ENCODE measurements at regions not wholly inside any gene's neighbourhood (a gene's known extent, or its start where the extent isn't known, plus 50 kb on each side); places are given as distances from the start of the nearest gene placed in this dataset.

DNA sequence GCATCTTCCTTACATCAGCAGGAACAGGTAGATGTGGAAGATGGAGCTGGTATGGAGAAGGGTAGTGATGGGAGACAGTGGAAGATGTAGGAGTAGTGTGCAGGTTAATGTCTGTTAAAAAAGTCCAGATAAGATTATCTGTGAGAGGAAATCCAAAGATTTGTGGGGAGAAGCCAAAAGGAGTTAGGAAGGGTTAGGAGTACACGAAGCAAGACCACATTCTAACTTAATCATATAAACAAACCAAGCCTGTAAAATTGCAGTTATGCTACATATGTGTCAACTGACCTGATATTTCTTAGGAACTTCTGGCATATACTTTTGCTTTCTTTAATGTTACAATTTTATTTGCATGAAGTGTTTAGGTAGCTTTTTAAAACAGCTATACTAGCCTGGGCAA, 142.1 kb upstream of the DMRT1 start:
- intact Hi-C loops (cut with micrococcal nuclease): no loop called here
- Mint-ChIP-seq H3K36me3 (ENCODE audit: low read depth) (no peaks in the 10 kb centered on the region), H3K9me3 (no peaks in the 10 kb centered on the region), H3K27ac (no peak overlapping the region), H3K27me3 (no peaks in the 10 kb centered on the region), H3K4me3 (no peak overlapping the region), H3K4me1 (ENCODE audit: low read depth) (no peaks in the 10 kb centered on the region)
- ChIA-PET POLR2A (no interaction called here), CTCF (no interaction called here)
- TF ChIP-seq, protein P1, sequence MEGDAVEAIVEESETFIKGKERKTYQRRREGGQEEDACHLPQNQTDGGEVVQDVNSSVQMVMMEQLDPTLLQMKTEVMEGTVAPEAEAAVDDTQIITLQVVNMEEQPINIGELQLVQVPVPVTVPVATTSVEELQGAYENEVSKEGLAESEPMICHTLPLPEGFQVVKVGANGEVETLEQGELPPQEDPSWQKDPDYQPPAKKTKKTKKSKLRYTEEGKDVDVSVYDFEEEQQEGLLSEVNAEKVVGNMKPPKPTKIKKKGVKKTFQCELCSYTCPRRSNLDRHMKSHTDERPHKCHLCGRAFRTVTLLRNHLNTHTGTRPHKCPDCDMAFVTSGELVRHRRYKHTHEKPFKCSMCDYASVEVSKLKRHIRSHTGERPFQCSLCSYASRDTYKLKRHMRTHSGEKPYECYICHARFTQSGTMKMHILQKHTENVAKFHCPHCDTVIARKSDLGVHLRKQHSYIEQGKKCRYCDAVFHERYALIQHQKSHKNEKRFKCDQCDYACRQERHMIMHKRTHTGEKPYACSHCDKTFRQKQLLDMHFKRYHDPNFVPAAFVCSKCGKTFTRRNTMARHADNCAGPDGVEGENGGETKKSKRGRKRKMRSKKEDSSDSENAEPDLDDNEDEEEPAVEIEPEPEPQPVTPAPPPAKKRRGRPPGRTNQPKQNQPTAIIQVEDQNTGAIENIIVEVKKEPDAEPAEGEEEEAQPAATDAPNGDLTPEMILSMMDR (IDR thresholded peaks at IDR 0.05): no peak
- no peak for ATAC-seq
- DNase-seq: no peak

DNA sequence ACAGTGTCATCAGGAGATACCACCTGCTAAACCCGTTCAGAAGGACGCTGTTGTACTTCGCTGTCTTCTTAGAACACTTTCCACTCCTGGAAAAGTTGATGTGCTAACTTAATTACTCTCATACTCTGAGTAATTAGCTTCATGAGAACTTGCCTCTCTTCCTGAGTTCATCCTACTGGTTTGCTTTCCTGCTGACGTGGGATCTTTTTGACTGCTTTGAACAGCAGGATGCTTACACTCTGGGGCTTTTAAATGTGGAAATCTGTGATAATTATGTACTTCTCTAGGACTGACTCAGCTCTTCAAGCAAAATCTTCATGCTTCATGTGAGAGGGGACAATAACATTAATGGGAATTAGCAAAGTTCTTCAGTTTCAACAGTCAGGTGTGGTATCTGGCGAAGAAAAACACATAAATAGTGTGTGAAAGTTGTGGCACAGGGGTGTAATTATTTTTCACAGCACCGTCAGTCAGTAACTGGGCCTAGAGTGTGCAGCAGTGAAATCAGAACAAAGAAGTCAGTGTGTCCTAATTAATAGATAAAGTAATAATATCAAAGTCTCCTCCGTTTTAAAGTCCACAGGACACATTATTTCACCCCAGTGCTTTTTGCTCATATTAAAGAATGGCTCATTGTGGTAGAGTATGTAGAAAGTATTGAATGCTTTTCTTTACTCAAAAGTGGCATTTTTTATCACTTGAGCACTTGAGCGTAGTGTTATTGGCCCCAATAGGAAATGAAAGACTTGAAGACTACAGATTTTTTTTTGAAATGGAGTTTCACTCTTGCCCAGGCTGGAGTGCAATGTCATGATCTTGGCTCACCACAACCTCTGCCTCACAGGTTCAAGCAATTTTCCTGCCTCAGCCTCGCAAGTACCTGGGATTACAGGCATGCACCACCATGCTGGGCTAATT, 140.9 kb upstream of the DMRT1 start:
- TF ChIP-seq, protein P1 (IDR thresholded peaks at IDR 0.05): no peak
- Mint-ChIP-seq H3K36me3 (ENCODE audit: low read depth) (no peaks in the 10 kb centered on the region), H3K27me3 (no peaks in the 10 kb centered on the region), H3K9me3 (no peaks in the 10 kb centered on the region), H3K4me1 (ENCODE audit: low read depth) (no peaks in the 10 kb centered on the region), H3K4me3 (no peak overlapping the region), H3K27ac (no peak overlapping the region)
- POLR2A ChIA-PET: no interaction called here
- CTCF ChIA-PET: no interaction called here
- intact Hi-C loops (cut with micrococcal nuclease): no loop called here
- ATAC-seq (no peak), DNase-seq (no peak)

DNA sequence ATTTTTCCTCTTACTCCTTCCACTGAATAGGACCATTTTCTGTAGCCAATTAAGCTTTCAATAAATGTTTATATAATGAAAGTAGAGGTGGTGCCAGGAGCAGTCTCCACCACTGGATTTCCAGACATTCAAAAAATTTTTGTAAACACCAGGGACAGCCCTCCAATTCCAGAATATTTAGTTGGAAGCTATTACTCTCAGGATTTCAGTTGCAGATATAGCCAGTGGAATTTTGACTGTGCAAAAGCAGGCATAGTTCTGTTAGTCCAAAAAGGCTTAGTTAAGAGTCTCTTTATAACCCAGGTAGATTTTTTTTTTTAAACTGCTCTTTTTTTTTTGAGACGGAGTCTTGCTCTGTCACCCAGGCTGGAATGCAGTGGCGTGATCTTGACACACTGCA, 138.1 kb upstream of the DMRT1 start:
- peaks cover 7% of the 10 kb centered on the region for H3K4me1 Mint-ChIP-seq (ENCODE audit: low read depth)
- ChIA-PET CTCF (no interaction called here), POLR2A (no interaction called here)
- H3K36me3 Mint-ChIP-seq (ENCODE audit: low read depth): no peaks in the 10 kb centered on the region
- H3K9me3 Mint-ChIP-seq: no peaks in the 10 kb centered on the region
- DNase-seq (no peak), ATAC-seq (no peak)
- no peak overlapping the region for H3K27ac Mint-ChIP-seq
- TF ChIP-seq, protein P1 (IDR thresholded peaks at IDR 0.05): no peak
- intact Hi-C loops (cut with micrococcal nuclease): no loop called here
- no peak overlapping the region for H3K4me3 Mint-ChIP-seq
- H3K27me3 Mint-ChIP-seq: peaks cover 8% of the 10 kb centered on the region

DNA sequence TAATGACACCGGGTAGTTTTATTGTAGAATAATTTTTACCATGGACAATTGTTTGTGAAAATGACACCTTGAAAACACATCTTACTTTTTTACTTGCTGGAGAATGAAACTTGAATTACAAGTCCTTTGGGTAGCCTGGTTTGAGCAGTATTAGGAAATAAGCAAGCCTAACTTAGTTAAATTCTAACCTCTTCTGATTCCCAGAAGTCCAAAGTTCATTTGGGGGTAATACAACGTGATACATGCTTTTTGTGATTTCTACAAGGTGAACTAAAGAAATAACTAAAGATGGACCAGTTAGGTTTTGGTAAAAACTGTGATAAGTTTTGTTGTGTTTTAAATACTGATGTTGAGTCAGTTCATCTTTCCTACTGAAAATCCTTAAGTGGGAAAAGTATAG, 135.4 kb upstream of the DMRT1 start:
- POLR2A ChIA-PET: no interaction called here
- H3K27me3 Mint-ChIP-seq: peaks cover 16% of the 10 kb centered on the region
- H3K36me3 Mint-ChIP-seq (ENCODE audit: low read depth): no peaks in the 10 kb centered on the region
- ATAC-seq (no peak), DNase-seq (no peak)
- intact Hi-C loops (cut with micrococcal nuclease): no loop called here
- TF ChIP-seq, protein P1 (IDR thresholded peaks at IDR 0.05): no peak
- H3K27ac Mint-ChIP-seq: no peak overlapping the region
- peaks cover 7% of the 10 kb centered on the region for H3K4me1 Mint-ChIP-seq (ENCODE audit: low read depth)
- H3K4me3 Mint-ChIP-seq: peak overlapping the region; percentile 79
- no peaks in the 10 kb centered on the region for H3K9me3 Mint-ChIP-seq
- CTCF ChIA-PET: interaction anchor here (2.2 kb wide), 1 partner anchor 12 kb away, joined by 5 read pairs; no protein-coding TSS in a partner anchor

DNA sequence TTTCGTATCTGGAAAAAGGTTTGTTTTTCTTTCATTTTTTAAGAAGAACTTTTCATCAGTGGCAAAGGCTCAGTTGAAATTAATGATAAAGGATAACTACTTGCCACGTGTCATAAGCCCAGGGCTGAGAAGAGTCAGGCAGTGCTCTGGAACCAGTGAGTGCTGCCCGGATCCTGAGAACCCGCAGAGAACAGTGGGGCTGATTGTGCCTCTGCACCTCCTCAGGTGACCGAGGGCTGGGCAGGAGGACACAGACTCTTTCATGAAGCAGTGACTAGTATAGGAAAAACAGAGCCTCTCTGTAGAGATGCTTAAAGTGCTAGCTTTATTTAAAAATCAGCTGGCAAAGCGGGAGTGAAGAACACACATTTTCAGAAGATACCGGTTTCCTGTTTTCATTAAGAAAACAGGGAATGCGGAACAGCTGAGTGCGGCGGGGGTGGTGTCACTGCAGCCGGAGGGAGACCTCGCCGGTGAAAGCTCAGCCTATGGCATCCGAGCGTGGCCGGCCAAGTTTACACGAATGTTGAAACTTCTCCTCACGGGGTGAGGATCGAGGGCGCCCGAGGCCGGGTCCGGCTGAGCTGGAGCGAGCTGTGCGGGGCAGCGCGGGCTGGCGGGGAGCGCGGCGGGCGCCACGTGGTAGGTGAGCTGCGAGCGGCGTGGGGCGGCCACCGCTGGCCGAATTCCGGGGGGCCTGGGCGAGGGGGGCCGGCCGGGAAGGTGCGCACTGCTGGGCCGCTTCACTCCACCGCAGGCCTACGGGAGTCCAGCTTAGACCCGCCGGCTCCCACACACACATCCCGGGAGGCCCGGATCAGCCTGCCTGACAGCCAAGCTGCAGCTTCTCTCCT, 134.7 kb upstream of the DMRT1 start:
- ATAC-seq (peak; percentile 88), DNase-seq (peak; percentile 61)
- peaks cover 7% of the 10 kb centered on the region for H3K4me1 Mint-ChIP-seq (ENCODE audit: low read depth)
- peak overlapping the region; percentile 79 for H3K4me3 Mint-ChIP-seq
- H3K9me3 Mint-ChIP-seq: no peaks in the 10 kb centered on the region
- CTCF ChIA-PET: no interaction called here
- H3K27ac Mint-ChIP-seq: peak overlapping the region; percentile 79
- TF ChIP-seq, protein P1 (IDR thresholded peaks at IDR 0.05): no peak
- no peaks in the 10 kb centered on the region for H3K36me3 Mint-ChIP-seq (ENCODE audit: low read depth)
- POLR2A ChIA-PET: interaction anchor here (1.3 kb wide), 1 partner anchor 9 kb away, joined by 4 read pairs; no protein-coding TSS in a partner anchor
- peaks cover 16% of the 10 kb centered on the region for H3K27me3 Mint-ChIP-seq
- intact Hi-C loops (cut with micrococcal nuclease): no loop called here

Measured in activated CD8-positive, alpha-beta T cell treated with anti-CD3 and anti-CD28 coated beads for 36 hours (primary cell).